ENCODE measurements at regions not wholly inside any gene's neighbourhood (a gene's known extent, or its start where the extent isn't known, plus 50 kb on each side); places are given as distances from the start of the nearest gene placed in this dataset.
"Not testable (repeated sequence)": the region's sequence is repeated elsewhere in the genome, so short reads cannot be mapped to it uniquely, and the experiment has no call there.

DNA sequence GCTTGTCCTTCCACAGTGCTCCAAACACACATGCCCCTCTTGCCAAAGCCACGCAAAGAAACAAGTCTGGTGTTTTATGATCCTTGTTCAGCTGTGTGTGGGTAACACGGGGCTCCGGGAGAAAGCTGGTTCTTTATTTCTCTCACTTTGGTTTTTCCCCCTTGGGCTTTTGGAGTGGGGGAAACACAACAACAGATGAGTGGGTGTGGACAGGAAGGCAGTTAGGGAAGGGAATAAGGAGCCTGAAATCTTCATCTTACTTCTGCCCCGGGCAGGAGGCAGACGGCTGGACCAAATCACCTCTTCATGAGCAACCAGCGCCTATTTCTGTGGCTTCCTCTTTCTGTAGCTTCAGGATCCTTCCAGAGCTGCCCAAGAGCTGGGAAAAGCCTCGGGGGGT lies 218.5 kb downstream of the PHETA1 start:
- DNase-seq (ENCODE audit: low spot score) (no peak), ATAC-seq (no peak)
- intact Hi-C loops (cut with DNase I): no loop called here

- ATAC-seq: no peak
- DNase-seq (ENCODE audit: low spot score): no peak
- intact Hi-C loops (cut with DNase I): no loop called here
Measured at GRCh38 chr12:111149299-111149698, 219.6 kb downstream of the PHETA1 start.

- intact Hi-C loops (cut with DNase I): no loop called here
- no peak for ATAC-seq
- DNase-seq (ENCODE audit: low spot score): no peak
Measured at GRCh38 chr12:111148005-111148404, 220.9 kb downstream of the PHETA1 start.

- DNase-seq (ENCODE audit: low spot score): no peak
- intact Hi-C loops (cut with DNase I): no loop called here
- ATAC-seq: no peak
Measured at GRCh38 chr12:111143271-111143670, 222.9 kb upstream of the MYL2 start.

DNA sequence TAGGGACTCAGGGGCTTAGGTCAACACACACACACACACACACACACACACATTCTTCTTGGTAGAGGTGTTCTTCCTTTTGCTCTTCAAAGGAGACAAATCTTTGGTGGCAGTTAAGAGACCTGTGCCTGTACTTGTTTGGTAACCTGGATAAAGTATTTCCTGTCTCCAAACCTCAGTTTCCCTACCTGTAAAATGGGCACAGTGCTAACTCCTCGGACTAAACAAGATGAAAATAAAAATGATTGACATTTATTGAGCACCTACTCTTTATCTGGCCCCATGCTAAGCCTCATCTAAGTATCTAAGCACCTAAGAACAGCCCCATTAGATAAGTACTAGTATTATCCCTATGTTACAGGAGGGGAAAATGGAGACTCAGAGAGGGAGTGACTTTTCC lies 220.8 kb upstream of the MYL2 start:
- ATAC-seq (no peak), DNase-seq (ENCODE audit: low spot score) (no peak)
- intact Hi-C loops (cut with DNase I): no loop called here

DNA sequence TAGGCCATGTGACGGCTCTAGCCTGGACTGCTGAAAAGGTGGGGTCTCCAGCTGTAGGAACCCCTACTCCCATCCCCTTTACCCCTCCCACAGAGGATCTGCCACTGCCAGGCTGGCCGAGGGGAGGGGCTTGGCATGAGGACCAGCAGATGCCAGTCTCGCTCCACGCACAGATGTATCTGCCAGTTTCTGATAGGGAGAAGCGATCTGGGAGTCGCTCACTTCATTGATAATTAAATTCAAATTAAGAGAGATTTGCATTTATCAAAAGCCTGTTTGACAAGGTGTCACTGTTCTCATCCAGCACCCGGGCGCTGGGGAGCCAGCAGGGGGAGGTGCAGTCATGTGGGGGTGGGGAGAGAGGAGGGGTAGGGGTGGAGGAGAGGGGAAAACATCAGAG lies 217.6 kb upstream of the MYL2 start:
- intact Hi-C loops (cut with DNase I): no loop called here
- ATAC-seq (no peak), DNase-seq (ENCODE audit: low spot score) (no peak)

- ATAC-seq (no peak), DNase-seq (ENCODE audit: low spot score) (no peak)
- intact Hi-C loops (cut with DNase I): no loop called here
Measured at GRCh38 chr12:111135293-111135832, 215.0 kb upstream of the MYL2 start.

DNA sequence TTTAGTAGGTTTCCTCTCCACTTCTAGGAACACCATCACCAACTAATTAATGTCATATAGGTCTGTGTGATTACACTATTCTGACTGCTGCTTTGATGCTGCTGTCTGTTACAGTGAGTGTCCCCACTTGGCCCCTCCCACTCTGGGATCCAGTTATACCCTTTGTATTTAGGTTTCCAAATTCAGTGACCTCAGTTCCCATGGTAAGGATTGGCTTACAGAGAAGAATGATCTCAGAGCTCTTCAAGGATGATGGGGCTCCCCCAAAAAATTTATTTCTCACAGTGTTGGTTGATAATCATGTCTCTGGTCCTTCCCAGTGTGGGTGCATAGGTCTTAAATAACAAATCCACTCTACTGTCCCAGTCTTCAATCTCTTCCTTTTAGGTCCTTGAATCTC lies 210.0 kb upstream of the MYL2 start:
- DNase-seq (ENCODE audit: low spot score): no peak
- ATAC-seq: no peak
- intact Hi-C loops (cut with DNase I): no loop called here

GRCh38 chr12:111129149-111129767 lies 208.9 kb upstream of the MYL2 start:
- DNase-seq (ENCODE audit: low spot score) (no peak), ATAC-seq (no peak)
- intact Hi-C loops (cut with DNase I): no loop called here

DNA sequence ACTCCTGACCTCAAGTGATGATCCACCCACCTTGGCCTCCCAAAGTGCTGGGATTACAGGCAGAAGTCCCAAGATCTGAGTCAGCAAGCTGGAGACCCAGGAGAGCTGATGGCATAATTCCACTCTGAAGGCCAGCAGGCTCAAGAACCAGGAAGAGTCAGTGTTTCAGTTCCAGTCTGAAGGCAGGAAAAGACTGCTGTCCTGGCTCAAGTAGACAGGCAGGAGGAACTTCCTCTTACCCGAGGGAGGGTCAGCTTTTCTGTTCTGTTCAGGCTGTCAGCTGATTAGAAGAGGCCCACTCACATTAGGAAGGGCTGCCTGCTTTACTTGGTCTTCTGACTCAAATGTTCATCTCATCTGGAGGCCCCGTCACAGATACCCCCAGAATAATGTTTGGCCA lies 206.0 kb upstream of the MYL2 start:
- ATAC-seq (peak; percentile 77), DNase-seq (ENCODE audit: low spot score) (no peak)
- intact Hi-C loops (cut with DNase I): no loop called here

- DNase-seq (ENCODE audit: low spot score): no peak
- intact Hi-C loops (cut with DNase I): no loop called here
- ATAC-seq: no peak
Measured at GRCh38 chr12:111124183-111124582, 203.8 kb upstream of the MYL2 start.

DNA sequence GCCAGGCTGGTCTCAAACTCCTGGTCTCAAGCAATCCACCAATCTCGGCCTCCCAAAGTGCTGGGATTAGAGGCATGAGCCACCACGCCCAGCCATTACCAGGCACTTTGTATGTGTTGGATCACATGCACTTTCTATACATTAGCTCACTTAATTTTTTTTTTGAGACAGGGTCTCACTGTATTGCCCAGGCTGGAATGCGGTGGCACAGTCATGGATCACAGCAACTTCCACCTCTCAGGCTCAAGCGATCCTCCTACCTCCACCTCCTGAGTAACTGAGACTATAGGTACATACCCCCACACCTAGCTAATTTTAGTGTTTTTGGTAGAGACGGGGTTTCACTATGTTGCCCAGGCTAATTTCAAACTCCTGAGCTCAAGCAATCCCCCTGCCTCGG lies 203.0 kb upstream of the MYL2 start:
- ATAC-seq: no peak
- intact Hi-C loops (cut with DNase I): no loop called here
- DNase-seq (ENCODE audit: low spot score): no peak

GRCh38 chr12:111122458-111122878 lies 202.1 kb upstream of the MYL2 start:
- intact Hi-C loops (cut with DNase I): no loop called here
- ATAC-seq: no peak
- no peak for DNase-seq (ENCODE audit: low spot score)

- ATAC-seq (no peak), DNase-seq (ENCODE audit: low spot score) (no peak)
- intact Hi-C loops (cut with DNase I): no loop called here
Measured at GRCh38 chr12:111121840-111122239, 201.5 kb upstream of the MYL2 start.

DNA sequence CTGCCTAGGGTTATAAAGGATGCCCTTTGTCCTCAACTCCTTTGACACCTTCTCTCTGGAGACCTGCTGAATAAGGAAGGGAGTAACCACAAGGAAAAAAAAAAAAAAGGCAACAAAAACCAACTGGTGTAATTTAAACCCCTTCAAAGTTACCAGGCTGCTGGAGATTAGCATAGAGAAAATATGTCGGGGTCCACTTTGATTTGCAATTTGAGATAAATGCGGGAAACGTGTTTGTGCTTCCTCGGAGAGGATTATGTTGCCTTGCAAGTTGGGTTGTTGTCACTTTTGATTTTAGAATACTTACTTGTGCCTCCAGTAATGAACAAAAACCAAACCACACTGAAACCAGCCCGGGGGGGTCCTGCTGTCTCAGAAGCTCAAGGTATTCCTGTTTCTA lies 200.2 kb upstream of the MYL2 start:
- no peak for ATAC-seq
- intact Hi-C loops (cut with DNase I): no loop called here
- DNase-seq (ENCODE audit: low spot score): no peak

- ATAC-seq: no peak
- intact Hi-C loops (cut with DNase I): no loop called here
- no peak for DNase-seq (ENCODE audit: low spot score)
Measured at GRCh38 chr12:111117017-111117416, 196.6 kb upstream of the MYL2 start.

DNA sequence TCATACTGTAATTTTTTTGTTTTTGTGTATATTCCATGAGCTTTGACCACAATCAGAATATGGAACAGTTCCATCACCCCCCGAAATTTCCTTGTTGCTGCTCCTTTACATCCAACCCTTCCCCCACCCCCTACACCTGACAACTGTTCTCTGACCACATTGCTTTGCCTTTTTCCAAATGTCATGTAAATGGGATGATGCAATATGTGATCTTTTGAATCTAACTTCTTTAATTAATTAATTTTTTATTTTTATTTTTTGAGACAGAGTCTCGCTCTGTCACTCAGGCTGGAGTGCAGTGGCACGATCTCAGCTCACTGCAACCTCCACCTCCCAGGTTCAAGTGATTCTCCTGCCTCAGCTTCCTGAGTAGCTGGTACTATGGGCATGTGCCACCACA lies 192.9 kb upstream of the MYL2 start:
- intact Hi-C loops (cut with DNase I); ATAC-seq; DNase-seq (ENCODE audit: low spot score): not testable (repeated sequence)

DNA sequence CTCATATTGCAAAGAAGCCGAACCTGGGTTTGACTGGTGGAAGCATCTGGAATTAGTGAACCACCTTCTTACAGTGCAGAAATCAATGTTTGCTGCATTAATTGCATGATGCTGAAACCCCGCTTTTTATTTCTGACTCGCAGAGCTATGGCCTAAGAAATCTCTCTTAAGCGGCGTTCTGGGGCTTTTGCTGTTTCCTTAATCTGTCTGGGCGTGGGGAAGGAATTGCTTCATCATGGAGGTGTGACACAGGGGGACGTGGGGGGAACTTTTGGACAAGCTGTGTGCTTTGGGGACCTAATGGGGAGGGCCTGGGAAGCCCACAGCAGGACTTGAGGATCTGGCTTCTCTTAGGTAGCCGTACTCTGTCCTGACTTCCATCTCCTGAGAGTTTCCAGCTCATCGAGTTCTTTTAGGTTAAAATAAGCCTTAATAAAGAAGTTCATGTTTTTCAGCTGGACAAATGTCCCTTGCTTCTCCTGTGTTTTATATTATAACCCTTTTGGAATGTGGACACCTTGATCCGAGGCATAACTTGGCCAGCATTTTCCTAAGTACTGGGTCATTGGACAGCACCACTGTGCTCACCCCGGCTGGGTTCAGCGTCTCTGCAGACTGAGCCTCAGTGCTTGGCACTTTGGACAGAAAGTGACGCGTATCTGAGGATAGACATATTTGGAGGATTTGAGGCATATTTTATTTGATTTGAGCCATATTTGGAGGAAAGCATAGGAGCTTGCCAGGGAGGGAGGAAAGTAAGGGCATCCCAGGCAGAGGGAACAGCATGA lies 192.1 kb upstream of the MYL2 start:
- intact Hi-C loops (cut with DNase I): no loop called here
- DNase-seq (ENCODE audit: low spot score) (no peak), ATAC-seq (no peak)

GRCh38 chr12:111111681-111112080 lies 191.3 kb upstream of the MYL2 start:
- intact Hi-C loops (cut with DNase I): no loop called here
- no peak for DNase-seq (ENCODE audit: low spot score)
- no peak for ATAC-seq

GRCh38 chr12:111110556-111110955 lies 190.2 kb upstream of the MYL2 start:
- intact Hi-C loops (cut with DNase I): no loop called here
- DNase-seq (ENCODE audit: low spot score) (no peak), ATAC-seq (no peak)

- DNase-seq (ENCODE audit: low spot score) (no peak), ATAC-seq (no peak)
- intact Hi-C loops (cut with DNase I): no loop called here
Measured at GRCh38 chr12:111108726-111109125, 188.3 kb upstream of the MYL2 start.

Data from sciatic nerve (tissue), 2 donors.